ENCODE measurements at regions not wholly inside any gene's neighbourhood (a gene's known extent, or its start where the extent isn't known, plus 50 kb on each side); places are given as distances from the start of the nearest gene placed in this dataset.
"Not testable (repeated sequence)": the region's sequence is repeated elsewhere in the genome, so short reads cannot be mapped to it uniquely, and the experiment has no call there.

DNA sequence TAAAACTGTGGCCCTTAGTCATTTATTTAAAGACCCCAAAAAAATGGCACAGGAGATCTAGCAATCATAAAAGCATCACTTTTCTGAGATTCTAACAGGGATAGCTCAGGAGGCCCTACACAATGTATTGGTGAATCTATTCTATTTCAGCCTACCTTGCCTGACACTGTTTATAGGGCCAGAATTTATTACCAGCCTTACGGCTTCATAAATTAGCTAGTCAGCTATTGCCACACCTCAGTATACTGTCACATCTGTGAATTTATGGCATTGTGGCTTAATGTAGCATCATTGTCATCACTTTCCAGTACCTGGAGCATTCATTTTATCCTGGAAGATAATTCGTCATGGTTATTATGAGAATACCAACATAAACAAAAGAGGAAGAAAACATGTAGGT is 121.2 kb upstream of the ERG start:
- no peak for DNase-seq

DNA sequence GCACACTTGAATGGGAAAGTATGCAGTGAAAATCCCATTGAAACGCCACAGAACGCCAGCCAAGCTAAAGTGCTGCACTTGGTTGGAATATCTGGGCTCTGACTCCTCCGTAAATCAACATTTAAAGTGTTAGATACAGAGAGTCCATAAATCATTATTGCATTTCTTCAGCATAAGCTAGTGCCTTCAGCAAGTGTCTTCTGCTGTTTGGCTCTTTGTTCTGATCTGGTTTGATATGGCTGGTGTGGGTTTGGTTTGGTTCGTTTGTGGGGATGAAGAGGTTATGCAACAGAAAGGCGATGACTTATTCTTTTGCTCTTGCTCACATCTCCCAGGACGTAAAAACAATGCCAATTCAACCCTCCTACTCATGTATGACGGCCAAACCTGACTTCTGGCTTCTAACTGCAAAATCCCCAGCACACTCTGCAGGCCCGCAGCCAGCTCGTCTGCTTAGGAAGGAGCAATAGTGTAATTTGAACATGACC is 121.8 kb upstream of the ERG start:
- DNase-seq: no peak

DNA sequence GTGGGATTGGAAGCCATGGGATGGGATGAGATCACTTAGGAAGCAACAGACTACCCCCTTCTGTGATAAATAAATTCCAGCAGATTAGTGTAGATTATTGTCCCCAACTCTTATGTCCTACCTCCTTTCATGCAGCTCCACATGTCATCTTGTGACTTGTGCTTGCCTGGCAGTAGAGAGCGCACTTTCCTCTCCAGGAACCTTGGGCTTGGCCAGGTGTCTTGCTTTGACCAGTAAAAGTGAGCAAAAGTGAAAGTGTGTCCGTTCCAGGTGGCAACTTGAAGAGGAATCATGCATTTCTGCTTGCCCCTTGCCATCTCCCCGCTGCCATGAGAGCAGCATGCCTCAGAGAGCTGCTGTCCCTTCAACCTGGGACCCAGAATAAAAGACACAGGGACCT is 122.9 kb upstream of the ERG start:
- no peak for DNase-seq

DNA sequence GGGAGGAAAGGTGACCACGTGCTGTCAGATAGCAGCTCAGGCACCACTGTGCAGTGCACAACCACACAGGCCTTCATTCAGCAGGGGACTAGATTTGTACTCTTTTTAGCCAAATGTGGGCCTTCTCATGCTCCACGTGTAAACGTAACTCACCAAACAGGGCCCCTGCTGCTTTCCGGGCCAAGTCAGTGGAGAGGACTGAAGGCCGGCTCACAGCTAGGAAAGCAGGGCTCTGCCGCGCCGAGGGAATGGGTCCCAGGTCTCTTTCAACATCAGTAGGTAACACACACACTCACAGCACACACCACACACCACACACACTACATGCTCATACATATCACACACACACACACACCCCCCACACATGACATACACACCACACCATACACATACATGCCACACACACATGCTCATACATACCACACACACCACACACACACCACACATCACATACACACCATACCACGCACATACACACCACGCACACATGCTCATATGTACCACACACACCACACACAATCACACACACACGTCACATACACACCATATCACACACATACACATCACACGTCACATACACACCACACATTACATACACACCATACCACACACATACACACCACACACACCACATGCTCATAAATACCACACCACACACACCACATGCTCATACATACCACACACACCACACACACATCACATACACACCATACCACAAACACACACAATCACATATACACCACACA is 124.0 kb upstream of the ERG start:
- no peak for DNase-seq

DNA sequence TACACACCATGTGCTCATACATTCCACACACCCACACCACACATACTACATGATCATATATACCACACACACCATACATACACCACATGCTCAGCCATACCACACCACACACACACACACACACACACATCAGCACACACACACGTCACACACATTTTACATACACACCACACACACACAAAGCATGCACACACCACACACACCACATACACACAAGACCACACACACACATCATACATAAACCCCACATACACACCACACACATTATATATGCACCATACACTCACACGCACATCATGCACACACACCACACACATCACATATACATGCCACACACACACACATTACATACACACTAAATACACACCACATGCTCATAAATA is 124.5 kb upstream of the ERG start:
- DNase-seq: no peak

DNA sequence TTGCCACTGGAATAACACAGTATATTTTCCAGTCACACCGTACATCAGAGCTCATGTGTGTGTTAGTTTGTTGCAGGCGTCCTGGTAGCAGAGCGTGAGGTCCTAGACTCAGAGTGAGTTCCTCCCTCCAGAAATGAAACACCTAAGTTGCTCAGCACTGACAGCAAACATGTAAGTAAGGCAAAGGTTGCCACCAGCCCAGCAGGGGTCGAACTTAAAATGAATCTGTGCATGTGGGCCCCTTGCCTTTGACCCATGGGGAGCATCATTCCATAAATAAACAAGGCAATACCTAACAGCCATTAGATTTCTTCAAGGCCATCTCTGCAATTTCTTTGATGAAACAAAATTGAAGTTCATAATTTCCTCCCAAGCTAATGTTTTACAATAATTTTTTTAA is 125.3 kb upstream of the ERG start:
- DNase-seq: no peak

DNA sequence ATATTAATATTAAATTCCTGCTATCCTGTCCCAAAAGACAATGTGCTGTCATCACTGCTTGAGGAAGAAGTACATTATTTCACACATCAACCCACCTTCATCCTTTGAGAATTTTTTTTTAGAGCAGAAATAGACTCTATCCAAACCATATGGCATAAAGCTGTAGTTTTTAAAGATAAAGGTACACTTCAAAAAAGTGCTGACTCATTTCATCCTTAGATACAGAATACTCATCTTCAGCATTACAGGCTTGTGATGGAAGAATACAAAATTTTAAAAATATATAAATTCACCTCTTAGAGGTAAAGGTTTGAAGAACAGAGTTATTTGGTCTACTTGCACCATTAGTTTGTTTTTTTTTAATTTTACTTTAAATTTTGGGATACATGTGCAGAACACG is 126.7 kb upstream of the ERG start:
- DNase-seq: no peak

DNA sequence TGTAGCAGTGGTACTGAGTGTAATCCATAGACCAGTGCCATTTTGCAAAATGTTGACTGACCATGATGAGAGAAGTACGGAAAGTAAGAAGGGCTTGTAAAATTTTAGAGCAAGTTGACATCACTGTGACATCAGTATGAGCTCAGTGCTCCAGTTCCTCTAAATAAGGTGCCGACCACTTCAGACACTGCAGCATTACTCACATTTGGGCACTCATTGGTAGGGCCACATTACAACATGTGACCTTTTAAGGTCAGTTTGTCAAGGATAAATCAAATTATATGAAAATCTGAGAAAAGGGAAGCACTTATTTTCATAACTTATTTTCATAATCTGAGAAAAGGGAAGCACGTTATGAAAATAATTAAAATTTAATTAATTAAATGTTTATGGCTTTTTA is 128.0 kb upstream of the ERG start:
- no peak for DNase-seq

DNA sequence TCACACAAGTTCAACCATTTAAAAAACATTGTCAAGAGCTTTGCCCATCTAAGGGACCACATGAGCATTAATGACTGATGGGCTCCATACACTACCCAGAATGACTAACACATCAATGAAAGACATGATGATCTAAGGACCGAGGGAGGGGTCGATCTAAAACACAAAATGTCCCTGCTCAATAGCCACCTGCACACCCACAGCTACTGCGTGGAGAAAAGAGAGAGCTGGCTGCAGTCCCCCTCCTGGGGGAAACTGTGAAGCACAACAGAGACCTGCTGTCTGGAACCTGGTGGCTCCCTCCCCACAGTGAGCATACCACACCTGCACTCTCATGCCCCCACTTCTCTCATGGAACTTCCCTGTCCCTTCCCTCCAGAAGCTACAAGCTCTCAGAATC is 130.1 kb upstream of the ERG start:
- DNase-seq: no peak

DNA sequence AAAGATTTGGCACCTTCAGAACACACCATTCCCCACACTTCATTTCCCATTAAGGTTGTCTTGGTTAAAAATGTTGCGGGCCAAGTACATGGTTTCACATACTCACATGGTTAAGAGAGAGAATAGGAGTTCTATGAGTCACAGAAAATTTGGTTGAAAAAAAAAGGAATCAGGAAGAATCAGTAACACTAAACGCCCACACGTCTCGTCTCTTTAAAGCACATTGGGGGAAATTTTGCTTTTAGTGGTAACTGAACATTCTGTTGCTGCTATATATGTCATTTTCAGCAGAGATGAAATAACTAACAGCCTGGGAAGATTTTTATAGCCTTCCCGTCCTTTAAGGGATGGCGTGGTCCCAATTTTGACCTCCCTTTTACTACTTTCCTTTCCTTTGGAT is 132.9 kb upstream of the ERG start:
- no peak for DNase-seq

DNA sequence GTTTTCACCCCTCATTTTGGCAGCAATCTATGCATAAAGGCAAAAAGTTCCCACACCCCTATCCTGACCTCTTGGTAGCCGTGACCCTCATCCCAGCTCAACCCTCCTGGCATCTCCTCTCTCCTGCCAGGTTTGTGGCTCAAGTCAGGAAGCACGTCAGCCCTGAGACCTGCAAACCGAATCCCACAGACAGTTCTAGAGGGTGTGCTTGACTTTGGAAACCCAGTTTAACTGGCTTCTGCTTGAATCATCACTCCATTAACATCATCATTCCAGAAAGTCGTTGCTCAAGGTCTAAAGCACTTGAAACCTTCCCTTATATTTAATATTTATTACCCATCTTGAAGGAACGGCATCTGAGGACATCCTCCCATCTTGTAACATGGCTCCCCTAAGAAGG is 133.4 kb upstream of the ERG start:
- DNase-seq: no peak

DNA sequence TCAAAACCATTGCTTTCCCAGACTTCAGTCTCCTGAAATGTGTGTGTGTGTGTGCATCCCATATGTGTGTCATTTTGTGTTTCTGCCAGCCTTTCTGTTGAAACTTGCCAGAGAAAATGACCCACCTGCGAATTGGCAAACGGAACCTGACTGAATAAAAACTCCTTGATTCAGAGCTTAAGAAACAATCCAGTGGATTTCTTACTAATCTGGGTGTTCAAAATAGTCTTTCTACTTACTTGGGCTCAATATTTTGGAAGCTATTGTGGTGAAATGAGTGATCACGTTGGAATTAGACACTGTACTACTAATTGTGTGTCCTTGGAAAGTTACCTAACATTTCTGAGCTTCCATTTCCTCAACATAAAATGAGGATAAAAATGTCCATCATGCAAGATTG is 138.9 kb upstream of the ERG start:
- no peak for DNase-seq

DNA sequence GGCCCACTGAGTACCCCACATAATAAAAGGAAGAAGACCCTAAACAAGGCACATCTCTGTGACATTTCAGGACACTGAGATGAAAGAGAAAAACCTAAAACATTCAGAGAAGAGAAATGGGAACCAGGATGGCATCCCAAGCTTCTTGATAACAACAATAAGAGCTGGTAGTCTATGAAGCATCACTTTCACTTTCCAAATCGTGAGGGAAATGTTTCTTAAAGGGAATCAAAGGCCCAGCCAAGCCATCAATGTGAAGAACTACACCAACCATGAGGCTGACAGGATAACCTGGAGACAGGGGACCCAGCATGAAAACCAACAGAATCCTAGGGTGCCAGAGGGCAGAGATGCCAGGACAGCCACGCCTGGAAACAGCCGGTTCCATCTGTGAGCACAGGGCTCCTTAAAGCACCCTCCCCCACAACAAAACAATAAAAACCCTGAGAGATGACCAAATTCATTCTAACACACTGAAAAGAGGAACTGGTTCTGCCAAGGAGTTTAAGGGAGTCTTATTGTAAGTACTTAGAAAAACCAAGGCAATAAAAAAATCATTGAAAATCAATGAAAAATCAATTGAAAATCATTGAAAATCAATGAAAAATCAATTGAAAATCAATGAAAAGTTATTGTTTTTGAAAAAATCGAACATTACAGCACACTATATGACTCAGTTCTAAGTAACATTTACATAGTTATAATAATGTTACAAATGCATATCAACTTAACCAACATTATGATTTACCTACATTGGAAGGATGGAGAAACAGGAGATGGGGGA is 141.5 kb upstream of the ERG start:
- no peak for DNase-seq

DNA sequence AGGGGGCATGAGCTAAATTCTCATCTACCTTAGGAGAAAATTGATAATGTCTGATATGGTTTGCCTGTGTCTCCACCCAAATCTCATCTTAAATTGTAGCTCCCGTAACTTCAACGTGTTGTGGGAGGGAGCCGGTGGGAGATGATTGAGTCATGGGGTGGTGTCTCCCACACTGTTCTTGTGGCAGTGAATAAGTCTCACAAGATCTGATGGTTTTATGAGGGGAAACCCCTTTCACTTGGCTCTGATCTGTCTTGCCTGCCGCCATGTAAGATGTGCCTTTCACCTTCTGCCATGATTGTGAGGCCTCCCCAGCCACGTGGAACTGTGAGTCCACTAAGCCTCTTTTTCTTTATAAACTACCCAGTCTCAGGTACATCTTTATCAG is 142.1 kb upstream of the ERG start:
- DNase-seq: not testable (repeated sequence)

DNA sequence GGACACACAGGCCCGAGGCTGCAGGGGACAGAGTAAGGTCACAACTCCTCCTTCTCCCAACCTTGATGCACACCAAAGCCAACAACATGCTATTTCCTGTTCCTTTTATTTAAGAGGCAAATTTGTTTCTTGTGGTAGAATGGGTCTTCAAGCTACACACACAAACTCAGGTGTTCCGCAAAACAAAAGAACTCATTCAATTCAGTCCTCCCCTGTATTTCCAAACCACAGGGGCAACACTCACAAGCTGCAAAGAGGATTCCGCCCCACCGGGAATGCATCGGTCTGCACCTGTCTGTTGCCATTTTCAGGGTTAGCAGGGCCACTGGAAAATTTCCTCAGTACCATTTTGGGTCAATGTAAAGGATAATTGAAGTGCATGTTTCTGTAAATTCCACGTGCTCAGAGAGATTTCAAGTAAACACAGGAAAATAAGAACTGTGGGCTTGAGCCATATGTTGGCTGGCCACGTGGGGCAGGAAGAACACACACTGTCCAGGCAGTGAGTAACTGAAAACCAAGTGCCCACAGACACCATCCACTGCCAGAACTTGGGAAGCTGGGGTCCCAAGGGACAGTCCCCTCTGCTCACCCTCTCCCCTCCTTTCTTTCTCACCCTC is 145.2 kb upstream of the ERG start:
- no peak for DNase-seq

DNA sequence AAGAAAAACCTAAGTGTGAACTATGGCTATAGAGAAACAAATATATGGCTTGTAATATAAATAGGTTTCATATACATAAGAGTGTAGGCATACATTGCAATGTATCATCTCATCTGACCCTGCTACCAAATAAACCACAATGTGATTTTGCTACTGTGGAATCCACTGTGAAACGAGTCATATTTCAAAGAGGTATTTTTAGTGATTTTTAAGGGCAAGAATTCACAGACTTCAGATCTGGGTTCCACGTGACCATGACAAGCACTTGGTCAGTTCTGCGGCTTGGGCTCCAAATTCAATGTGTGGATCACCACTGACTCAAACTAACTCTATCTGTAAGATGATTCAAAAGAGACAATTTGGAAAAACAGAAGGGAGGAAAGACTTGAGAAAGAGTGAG is 147.0 kb upstream of the ERG start:
- no peak for DNase-seq

DNA sequence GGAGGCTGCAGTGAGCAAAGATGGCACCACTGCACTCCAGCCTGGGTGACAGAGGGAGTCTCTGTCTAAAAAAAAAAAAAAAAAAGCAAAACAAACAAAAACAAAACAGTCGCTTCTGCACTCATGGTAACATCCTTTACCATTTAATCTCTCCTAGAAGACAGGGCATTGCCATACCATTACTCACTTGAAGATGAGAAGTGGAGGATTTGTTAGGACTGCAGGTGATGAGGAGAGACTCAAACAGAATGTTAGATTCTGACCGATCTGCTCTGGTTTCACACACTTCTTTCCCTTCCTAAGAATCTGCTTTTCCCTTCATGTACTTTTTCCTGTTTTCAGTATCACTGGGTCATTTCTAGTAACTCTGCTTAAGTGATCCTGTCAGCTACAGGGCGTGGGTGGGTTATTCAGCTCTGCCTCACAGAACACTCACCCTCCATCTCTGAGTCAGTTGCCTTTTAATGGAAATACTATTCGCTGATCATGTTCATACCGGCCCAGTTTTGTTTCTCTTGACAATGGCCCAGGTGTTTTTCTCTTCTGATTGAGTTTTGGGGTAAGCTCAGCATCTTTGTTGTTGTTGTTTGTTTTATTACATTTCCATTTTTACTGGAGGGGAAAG is 148.0 kb upstream of the ERG start:
- no peak for DNase-seq

DNA sequence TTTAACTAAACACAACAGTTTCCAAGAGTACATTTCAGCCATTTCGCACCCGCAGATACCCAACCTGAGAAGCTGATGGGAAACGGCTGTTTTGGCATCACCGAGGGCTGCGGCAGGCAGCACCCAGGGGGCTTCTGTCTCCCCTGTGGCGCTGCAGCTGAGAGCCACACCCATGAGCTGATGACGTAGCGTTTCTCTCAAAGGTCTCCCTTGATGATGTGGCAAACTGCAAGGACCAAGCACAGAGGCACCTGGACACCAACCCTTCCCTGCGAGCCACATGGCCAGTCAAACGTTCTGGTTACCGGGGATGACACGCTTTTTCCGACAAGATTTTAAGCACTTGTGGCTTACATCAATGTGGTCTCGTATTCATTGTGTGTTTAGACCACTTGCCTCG is 150.8 kb upstream of the ERG start:
- DNase-seq: no peak

DNA sequence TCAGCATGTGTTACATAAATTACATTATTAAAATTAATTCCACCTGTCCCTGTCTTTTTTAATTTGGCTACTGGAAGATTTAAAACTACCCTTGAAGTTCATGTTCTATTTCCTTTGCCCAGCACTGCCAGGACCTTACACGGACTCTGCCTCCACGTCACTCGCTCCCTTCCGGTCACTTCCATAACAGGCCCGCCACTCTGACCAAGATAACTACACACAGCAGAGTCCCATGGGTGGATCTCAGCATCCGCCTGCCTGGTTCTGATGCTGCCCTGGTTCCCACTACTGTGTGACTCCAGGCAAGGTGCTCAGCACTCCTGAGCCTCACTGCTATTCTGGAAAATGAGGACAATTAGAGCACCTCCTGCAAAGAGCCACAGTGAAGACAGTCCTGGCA is 153.3 kb upstream of the ERG start:
- no peak for DNase-seq

DNA sequence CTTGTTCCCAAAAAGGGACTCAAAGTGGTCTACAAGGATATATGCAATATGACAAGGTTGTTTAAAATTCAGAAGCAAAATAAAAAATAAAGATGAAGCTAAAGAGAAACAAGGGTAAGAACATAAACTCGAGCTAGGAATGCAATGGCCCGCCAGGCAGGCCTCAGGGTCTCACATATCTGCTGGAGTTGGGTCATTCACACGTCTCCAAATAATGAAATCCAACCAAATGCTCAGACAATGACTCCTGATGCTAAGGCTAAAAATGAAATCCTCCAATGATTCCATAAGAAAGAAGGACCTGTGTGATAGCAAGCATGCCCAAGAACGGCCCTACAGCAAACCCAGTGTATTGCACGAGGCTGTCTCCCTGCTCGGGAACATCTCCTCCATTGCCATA is 153.3 kb upstream of the ETS2 start:
- no peak for DNase-seq

DNA sequence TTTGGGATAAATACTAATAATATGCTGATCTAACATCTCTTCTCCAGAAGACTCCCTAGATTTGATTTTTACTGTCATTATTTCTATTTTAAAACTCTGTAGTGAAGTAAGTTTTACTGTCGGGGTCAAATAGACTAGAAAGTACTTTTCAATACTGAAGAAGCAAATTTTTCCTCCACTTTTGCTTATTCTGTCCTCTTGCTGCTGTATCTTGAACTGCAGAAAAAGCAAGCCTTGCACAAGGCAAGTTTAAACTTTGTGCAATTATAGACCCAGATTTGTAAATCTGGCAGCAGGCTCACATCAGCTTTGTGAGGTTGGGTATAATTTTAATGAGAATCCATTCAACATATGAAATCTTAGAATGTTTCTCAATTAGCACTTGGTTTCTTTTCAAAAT is 151.1 kb upstream of the ETS2 start:
- DNase-seq: no peak

DNA sequence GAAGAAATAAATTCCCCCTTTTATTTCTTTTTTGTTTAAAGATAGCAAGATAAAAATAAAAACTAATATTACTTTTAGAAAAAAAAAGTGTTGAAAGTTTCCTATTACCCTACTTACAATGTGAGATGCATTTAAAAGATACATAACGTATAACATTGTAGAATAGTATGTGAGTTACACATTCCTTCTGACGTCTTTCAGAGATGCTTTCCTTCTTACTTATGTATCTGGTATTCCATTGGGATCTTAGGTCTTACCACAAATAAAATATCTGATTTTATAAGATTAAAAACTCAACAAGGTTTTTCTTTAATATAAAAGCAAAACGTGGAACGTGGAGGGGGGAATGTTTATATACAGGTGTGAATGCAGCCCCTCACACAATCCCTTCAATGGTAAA is 147.2 kb upstream of the ETS2 start:
- no peak for DNase-seq

DNA sequence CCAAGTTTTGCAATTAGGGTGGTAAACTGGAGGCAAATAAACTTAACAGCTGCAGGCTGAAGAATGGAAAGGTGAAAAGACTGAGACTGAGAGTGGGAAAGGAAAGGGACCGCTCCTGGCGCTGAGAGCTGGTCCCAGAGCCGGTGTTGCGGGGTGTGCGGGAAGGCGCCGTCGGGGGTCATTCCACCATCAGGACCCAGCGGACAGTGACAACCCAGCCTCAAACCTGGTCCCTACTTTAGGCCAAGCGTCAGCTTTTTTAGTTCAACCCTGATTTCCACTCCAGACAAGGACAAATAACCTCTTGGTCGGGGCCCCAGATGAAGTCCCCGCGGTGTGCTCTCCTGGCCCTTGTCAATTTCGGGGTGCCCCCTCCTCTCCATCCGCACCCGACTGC is 145.8 kb upstream of the ETS2 start:
- DNase-seq: no peak
